ENCODE measurements at regions not wholly inside any gene's neighbourhood (a gene's known extent, or its start where the extent isn't known, plus 50 kb on each side); places are given as distances from the start of the nearest gene placed in this dataset.
"Not testable (repeated sequence)": the region's sequence is repeated elsewhere in the genome, so short reads cannot be mapped to it uniquely, and the experiment has no call there.

DNA sequence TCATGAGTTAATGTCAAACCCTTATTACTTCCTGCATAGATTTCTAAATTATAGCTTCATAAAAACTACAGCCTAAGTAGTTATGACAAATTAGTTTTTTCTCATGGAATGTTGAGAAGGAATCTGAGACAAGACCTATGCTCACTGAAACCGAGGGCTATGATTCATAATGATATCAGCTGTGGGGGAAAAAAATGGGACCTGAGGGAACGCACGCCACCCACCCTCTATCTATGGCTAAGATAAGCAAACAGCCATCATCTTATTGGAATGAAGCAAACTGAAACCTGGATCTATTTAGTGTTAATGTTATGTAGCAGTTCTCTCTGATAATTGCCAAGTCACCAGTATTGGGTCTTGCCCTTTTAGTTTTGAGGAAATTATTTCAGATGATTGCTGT, 906.9 kb upstream of the RAG2 start:
- DNase-seq (ENCODE audit: missing footprints) (no peak), ATAC-seq (no peak)
- intact Hi-C loops (cut with DNase I), result no loop called here

DNA sequence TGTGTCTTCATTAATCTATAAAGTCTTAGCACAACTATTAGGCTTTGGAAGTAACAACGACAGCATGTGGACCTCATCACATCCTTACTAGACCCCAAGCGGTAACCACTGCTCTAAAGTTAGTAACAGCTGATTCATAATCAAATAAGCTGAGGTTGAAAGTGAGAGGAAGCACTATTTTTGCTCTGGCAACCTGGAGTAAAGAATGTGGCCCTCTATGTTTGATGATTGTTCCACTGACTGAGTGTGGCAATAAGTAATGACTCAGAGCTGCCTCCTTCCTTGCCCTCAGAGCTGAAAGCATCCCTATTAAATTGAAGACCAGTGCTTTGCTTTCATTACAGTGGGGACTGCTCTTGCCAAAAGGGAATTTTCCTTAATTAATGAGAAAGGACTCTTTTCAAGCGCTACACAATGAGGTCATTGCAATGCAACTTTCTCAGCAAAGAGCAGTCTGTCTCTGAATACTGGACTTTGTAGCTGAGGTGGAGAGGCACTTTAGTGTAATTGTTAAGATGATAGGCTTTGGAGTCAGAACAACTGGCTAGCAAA, 906.1 kb upstream of the RAG2 start:
- ATAC-seq (no peak), DNase-seq (ENCODE audit: missing footprints) (no peak)
- intact Hi-C loops (cut with DNase I), result no loop called here

DNA sequence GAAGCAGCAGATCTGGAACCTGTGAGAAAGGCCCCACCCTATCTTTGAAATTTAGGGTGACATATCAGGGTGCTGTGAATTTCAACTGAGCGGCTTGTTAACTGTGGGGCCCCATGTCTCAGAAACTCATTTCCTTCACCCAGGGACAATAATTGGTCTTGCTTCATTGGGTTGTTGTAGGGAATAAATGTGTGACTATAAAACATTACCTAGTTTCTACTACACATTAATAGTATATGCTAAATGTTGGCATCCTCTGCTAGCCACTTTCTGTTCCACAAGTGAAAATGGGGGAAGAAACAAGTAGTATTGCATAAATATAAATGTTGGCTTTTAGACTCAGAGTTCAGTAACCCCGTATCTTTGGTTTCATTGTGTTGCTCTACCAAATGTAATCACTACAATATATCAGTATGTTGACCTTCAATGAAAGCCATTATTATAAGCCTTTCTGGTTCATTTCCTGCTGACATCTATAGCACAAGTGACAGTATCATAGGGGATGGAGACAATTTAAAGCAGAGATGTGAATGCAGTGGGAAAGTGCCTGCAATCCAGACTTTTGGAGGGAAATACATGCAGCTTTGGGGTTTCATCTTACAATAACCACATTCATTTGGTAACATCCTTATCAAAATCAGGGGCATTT, 905.5 kb upstream of the RAG2 start:
- intact Hi-C loops (cut with DNase I), result no loop called here
- DNase-seq (ENCODE audit: missing footprints) (no peak), ATAC-seq (no peak)

DNA sequence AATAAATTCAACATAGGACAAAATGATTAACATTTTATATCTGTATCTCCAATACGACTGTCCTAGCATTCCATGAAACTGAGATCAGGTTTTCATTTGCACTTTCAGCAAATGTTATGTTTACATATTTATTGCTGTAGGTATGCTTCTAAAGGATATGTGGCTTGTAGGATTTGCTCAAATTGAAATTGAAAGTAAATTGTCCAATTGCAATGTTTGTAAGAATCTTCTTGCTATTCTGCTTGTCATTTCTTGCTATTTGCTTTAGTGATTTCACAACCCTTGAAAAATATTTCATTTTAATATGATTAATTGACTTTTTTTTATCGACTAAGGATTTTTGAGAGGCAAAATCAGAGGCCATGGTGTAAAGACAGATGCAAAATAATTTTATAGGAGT, 904.2 kb upstream of the RAG2 start:
- no peak for ATAC-seq
- intact Hi-C loops (cut with DNase I), result no loop called here
- no peak for DNase-seq (ENCODE audit: missing footprints)

DNA sequence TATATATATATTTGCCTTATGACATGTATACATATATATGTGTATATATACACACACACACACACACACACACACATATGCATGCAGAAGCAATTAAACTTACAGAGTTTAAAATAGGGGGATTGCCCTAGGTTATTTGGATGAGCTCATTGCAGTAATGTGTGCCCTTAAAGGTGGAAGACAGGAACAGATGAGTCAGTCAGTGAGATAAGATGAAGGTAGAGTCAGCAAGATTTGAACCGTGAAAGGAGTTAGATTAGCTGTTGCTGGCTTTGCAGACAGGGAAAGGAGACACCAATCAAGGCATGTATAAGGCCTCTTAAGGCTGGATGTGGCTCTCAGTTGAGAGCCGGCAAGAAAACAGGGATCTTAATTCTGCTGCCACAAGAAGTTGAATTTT, 902.4 kb upstream of the RAG2 start:
- DNase-seq (ENCODE audit: missing footprints) (no peak), ATAC-seq (no peak)
- intact Hi-C loops (cut with DNase I), result no loop called here

DNA sequence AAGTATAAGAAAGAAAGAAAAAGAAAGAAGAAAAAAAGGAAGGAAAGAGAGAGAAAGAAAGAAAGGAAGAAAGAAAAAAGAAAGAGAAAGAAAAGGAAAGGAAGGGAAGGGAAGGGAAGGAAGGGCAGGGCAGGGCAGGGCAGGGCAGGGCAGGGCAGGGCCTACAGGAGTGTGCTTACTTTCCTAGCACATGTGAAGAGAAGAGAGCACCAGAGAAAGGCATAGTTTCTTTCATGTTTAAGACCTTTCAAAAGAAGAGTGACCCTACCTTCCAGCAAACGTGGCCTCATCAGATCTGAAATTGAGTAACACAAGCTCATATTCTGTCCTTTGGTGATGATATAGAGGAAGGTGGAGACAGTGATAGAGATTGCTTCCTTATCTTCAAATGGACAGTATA, 899.3 kb upstream of the RAG2 start:
- intact Hi-C loops (cut with DNase I), result no loop called here
- no peak for DNase-seq (ENCODE audit: missing footprints)
- ATAC-seq, result no peak

DNA sequence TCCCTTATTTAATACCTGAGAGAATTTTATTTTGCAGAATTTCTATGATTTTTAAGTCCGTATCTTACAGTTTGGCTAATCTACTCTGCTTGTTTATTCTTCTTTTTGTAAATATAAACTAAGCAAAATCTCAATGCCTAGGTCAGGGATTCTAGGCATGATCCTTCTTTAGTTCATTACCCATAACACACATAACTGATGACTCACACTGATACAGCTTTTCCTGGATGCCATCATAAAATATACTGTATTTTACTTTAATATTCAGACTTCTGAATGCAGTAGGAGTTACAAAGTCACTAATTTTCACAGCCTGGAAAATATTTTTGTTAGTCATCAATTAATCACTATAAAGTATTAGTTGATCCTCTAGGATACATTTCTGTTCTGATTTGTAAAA, 898.2 kb upstream of the RAG2 start:
- intact Hi-C loops (cut with DNase I), result no loop called here
- no peak for DNase-seq (ENCODE audit: missing footprints)
- no peak for ATAC-seq

DNA sequence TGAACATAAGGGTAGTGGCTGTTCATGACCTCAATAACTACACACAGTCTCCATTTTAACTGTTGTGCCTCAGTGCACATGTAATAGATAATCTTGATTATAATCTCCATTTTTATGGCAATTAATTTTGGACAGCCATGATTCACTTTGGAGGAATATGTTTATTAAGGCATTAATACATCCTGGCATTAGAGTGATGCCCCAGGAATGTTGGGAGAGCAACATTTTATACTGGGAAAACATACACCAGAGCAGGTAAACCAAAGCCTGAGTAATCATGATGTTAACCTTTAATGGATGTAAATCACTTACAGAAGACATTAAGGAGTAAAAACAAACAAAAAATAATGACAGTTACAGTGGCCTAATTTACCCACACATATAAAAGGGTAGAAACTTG, 886.3 kb upstream of the RAG2 start:
- DNase-seq (ENCODE audit: missing footprints) (no peak), ATAC-seq (no peak)
- intact Hi-C loops (cut with DNase I), result no loop called here

DNA sequence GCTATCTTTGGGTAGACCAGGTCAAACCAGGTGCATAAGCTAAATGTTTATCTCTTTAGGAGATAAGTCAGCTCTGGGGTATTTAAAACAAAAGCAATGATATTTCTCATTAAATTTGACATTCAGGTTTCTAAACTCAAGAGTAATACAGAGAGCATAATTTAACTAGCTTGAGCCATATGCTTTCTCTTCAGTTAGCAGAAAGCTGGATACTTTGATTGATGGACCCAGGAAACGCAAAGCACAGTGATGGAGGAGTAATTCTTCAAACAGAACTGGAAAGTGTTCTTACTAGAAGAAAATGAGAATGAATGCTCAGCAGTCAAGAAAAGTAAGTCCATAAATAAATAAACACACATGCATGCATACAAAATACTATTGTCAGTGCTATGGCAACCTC, 885.7 kb upstream of the RAG2 start:
- no peak for DNase-seq (ENCODE audit: missing footprints)
- no peak for ATAC-seq
- intact Hi-C loops (cut with DNase I), result no loop called here

DNA sequence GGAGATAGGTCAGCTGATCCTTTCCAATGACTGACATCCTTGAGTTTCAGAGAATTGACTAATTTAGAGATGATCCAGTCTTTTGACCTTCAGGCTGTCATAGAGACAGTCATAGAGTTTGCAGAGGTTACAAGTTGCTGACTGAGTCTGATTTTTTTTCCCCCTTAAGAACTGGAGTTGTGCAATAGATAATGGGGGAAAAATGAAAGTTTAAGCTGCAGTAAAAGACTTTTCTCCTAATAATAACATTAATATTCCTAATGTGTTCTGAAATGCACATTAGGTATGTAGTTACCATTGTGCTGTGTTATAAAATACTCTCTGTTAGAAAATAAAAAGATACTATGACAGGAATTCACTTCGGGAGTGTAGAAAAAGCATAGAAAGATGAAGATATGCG, 876.9 kb upstream of the RAG2 start:
- no peak for ATAC-seq
- DNase-seq (ENCODE audit: missing footprints), result no peak
- intact Hi-C loops (cut with DNase I), result no loop called here

DNA sequence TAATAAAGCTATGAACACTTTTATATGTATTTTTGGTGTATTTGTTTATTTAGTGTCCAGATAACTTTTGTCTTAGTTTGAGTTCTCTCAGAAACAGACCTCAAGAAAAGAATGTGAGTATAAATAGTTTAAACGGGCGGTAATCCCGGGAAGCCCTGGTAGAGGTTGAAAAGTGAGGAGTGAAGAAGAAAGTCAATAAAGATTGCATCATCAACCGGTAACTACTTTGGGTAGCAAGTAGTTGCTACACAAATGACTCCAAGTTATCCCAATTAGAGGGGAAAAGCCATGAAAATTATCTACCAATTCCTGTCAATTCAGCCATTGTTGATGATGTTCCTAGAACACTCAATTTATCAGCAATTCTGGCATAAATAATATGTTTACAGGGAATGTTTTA, 870.3 kb upstream of the RAG2 start:
- DNase-seq (ENCODE audit: missing footprints) (no peak), ATAC-seq (no peak)
- intact Hi-C loops (cut with DNase I), result no loop called here

DNA sequence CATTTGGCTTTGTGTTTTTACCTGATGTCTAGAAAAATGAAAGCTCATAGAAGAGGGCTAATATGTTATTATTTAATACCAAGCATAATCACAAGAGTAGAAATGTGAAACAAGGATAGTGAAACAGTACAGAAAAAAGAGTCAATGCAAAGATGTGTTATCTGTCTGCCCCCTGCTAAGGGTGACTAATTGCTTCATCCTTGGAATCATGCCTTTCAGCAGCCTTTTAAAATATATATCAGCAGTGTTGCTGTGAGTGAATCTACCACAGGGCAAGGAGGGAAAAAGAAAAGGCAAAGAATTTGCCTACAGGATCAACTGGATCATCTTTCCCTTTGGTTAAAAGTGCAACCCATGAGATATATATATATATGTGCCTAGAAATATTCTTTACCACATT, 867.2 kb upstream of the RAG2 start:
- no peak for DNase-seq (ENCODE audit: missing footprints)
- ATAC-seq, result no peak
- intact Hi-C loops (cut with DNase I), result no loop called here

DNA sequence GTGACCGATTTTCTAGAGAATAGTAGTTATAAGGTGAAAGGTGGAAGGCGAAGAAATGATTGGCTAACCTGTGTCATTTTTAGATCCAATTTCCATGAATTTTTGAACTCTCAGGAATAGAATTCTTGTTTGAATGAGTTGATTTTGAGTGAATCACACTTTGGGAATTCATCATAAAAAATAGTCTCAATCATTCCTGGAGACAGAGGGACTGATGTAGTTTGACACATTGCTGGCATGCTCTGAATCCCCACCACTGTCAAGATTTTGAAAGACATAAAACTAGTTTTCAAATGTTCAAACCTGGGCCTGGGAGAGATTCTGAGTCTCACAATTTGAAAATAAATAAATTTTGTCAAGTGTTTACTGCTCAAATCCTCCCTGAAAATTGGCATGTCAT, 861.4 kb upstream of the RAG2 start:
- no peak for ATAC-seq
- intact Hi-C loops (cut with DNase I), result no loop called here
- no peak for DNase-seq (ENCODE audit: missing footprints)

DNA sequence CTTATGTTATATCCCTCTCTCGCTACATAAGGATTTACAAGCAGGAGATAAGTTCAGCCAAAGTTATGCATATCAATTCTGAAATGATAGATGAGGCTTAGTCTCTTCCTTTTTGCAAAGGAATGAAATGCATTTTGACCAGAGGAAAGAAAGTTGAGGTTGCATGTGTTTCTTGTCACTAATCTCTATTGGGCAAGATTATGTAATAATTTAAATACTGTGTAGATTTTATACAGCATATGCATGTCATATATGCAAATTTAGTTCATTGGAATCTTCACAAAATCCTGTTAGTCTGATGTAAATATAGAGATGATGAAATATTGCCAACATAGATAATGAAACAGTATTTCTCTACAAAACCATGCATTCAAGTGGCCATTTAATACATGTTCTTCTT, 858.7 kb upstream of the RAG2 start:
- no peak for DNase-seq (ENCODE audit: missing footprints)

DNA sequence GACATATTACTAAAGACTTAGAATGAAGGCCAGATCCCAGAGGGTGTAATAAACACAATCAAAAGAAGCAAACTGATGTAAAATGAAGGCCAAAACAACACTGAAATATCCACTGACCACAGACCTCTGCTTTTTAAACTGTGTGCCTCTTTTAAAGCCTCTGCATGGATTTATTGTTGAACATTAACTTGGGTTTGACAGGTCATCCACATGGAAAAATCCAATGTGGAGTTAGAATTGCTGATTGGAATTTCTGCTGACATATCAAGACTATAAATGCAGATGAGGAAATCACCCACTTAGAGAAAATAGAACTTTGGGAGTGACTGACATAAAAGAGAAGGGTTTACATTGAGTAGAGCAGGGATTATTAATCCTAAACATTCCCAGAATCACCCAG, 853.9 kb upstream of the RAG2 start:
- intact Hi-C loops (cut with DNase I), result no loop called here
- ATAC-seq, result no peak
- no peak for DNase-seq (ENCODE audit: missing footprints)

More for the DNA sequence above, 858.7 kb upstream of the RAG2 start:
- ATAC-seq, result no peak
- intact Hi-C loops (cut with DNase I), result no loop called here

DNA sequence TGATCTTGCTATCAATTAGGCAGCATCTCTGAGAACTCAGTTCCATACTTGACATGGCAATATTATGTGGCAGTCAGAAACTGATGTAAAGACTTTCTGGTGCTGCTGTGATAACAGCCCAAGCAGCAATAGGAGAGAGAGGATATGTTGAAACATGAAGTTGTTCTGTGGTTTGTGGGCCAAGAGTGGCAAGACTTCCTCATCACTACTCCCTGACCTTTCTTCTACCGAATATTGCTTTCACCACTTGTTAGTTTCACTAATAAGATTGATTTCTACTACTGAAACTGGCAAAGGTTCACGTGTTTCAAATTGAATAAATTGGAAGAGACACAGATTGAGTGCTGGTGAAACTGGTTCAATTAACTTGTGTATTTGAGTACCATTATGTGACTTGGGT, 852.6 kb upstream of the RAG2 start:
- no peak for ATAC-seq
- intact Hi-C loops (cut with DNase I), result no loop called here
- DNase-seq (ENCODE audit: missing footprints), result no peak

DNA sequence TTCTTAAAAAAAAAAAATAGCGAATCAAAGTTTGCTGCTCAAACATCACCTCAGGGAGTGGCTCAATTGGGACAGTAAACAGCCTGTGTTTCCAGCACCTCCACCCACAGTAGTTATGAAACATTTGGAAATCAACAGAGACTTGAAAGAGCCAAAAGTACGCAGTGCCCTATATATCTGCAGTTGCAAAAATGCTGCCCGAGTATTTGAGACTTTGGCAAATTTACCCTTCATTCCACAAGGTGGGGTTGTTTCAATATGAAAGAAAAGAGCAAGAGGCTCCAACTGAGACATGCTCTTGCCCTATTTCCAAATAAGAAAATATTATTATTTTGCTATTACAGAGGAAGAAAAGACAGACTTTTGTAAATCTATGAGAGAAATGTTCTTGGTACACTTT, 851.1 kb upstream of the RAG2 start:
- ATAC-seq, result peak; percentile 76
- intact Hi-C loops (cut with DNase I), result loop anchor here (10.0 kb wide), 1 partner anchor 344 kb away; no protein-coding TSS in a partner anchor
- no peak for DNase-seq (ENCODE audit: missing footprints)

DNA sequence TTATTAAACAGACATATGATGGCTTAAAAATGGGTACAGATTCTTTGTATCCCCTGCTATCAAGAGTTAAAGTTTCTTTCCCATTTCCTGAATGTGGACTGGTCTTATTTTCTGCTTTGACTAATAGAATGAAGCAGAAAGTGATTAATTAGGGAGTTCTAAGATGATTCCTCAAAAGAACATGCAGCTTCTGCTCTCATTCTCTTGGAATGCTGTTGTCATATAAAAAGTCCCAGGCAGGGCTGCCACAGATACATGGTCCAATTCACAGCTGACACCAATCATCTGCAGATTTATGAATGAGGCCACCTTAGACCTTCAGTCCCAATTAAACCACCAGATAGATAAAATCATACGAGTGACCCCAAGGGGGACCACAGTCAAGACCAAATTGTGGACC, 844.5 kb upstream of the RAG2 start:
- no peak for ATAC-seq
- intact Hi-C loops (cut with DNase I), result loop anchor here (10.0 kb wide), 1 partner anchor 338 kb away; no protein-coding TSS in a partner anchor

DNA sequence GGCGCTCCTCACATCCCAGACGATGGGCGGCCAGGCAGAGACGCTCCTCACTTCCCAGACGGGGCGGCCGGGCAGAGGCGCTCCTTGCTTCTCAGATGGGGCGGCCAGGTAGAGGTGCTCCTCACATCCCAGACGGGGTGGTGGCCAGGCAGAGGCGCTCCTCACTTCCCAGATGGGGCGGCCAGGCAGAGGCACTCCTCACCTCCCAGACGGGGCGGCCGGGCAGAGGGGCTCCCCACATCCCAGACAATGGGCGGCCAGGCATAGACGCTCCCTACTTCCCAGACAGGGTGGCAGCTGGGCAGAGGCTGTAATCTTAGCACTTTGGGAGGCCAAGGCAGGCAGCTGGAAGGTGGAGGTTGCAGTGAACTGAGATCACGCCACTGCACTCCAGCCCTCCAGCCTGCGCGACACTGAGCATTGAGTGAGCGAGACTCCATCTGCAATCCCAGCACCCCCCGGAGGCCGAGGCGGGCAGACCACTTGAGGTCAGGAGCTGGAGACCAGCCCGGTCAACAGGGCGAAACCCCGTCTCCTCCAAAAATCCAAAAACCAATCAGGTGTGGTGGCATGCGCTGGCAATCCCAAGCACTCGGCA, 833.7 kb upstream of the RAG2 start:
- peak; percentile 45 for DNase-seq (ENCODE audit: missing footprints)
- ATAC-seq; intact Hi-C loops (cut with DNase I): not testable (repeated sequence)

More for the DNA sequence above, 844.5 kb upstream of the RAG2 start:
- no peak for DNase-seq (ENCODE audit: missing footprints)

DNA sequence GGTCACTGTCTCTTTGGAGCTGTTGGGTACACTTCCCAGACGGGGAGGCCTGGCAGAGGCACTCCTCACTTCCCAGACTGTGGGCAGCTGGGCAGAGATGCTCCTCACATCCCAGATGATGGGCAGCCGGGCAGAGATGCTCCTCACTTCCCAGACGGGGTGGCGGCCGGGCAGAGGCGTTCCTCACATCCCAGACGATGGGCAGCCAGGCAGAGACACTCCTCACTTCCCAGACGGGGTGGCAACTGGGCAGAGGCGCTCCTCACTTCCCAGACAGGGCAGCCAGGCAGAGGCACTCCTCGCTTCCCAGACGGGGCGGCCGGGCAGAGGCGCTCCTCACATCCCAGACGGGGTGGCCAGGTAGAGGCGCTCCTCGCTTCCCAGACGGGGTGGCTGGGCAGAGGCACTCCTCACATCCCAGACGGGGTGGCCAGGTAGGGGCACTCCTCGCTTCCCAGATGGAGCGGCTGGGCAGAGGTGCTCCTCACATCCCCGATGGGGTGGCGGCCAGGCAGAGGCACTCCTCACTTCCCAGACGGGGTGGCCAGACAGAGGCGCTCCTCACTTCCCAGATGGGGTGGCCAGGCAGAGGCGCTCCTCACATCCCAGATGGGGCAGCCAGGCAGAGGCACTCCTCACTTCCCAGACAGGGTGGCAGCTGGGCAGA, 833.1 kb upstream of the RAG2 start:
- intact Hi-C loops (cut with DNase I); ATAC-seq; DNase-seq (ENCODE audit: missing footprints): not testable (repeated sequence)

Measured in Right ventricle myocardium inferior (tissue), 1 donor.